RWPE1 (cell line): ENCODE measurements at regions not wholly inside any gene's neighbourhood (a gene's known extent, or its start where the extent isn't known, plus 50 kb on each side); places are given as distances from the start of the nearest gene placed in this dataset.

Experiments used
- CTCF ChIA-PET: fragments of 350-600 bp; sonication (Branson Sonifier 250); formaldehyde crosslinking; extraction: SDS; loops from one replicate; lab custom pipeline; 2021; lab: Yijun Ruan, JAX
- POLR2A ChIA-PET: fragments of 400-600 bp; formaldehyde crosslinking; extraction: SDS; loops from one replicate; lab custom pipeline; 2020; ENCODE audit warnings: antibody characterized with exemption; ENCODE audit not compliant: low non-redundant PET; lab: Yijun Ruan, JAX
- DNase-seq: peaks from one replicate; pipeline ENCODE4 v3.0.0; 2012; ENCODE audit warnings: low spot score
- H3K27ac ChIP-seq: fragments of 450-650 bp; 2 replicates; pipeline ENCODE4 v1.5.1; 2017
- TF ChIP-seq, protein P1 (sequence below): fragments of 450-650 bp; conservative IDR thresholded peaks from 2 replicates; pipeline ENCODE4 v1.5.1; 2017; ENCODE audit warnings: low read depth, mild to moderate bottlenecking

GRCh38 chr15:91525751-91526150, 327.8 kb upstream of the SLCO3A1 start:
- ChIA-PET CTCF (interaction anchor here (0.5 kb wide), 1 partner anchor 43 kb away, joined by 3 read pairs; no protein-coding TSS in a partner anchor), POLR2A (no interaction called here)
- no peak for DNase-seq
- no peak overlapping the region for H3K27ac ChIP-seq
- TF ChIP-seq, protein P1, sequence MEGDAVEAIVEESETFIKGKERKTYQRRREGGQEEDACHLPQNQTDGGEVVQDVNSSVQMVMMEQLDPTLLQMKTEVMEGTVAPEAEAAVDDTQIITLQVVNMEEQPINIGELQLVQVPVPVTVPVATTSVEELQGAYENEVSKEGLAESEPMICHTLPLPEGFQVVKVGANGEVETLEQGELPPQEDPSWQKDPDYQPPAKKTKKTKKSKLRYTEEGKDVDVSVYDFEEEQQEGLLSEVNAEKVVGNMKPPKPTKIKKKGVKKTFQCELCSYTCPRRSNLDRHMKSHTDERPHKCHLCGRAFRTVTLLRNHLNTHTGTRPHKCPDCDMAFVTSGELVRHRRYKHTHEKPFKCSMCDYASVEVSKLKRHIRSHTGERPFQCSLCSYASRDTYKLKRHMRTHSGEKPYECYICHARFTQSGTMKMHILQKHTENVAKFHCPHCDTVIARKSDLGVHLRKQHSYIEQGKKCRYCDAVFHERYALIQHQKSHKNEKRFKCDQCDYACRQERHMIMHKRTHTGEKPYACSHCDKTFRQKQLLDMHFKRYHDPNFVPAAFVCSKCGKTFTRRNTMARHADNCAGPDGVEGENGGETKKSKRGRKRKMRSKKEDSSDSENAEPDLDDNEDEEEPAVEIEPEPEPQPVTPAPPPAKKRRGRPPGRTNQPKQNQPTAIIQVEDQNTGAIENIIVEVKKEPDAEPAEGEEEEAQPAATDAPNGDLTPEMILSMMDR = no peak

GRCh38 chr15:91526424-91526823, 327.1 kb upstream of the SLCO3A1 start:
- H3K27ac ChIP-seq = no peak overlapping the region
- POLR2A ChIA-PET = no interaction called here
- no peak for DNase-seq
- TF ChIP-seq, protein P1 = no peak
- CTCF ChIA-PET = interaction anchor here (0.5 to 0.8 kb wide), 2 partner anchors 11 to 42 kb away, joined by 3 to 4 read pairs; no protein-coding TSS in a partner anchor

- TF ChIP-seq, protein P1 = no peak
- no peak for DNase-seq
- H3K27ac ChIP-seq = no peak overlapping the region
- CTCF ChIA-PET = interaction anchor here (0.6 kb wide), 1 partner anchor 689 kb away, joined by 3 read pairs; no protein-coding TSS in a partner anchor
- POLR2A ChIA-PET = no interaction called here
Measured at GRCh38 chr15:91528801-91529200, 324.7 kb upstream of the SLCO3A1 start.

DNA sequence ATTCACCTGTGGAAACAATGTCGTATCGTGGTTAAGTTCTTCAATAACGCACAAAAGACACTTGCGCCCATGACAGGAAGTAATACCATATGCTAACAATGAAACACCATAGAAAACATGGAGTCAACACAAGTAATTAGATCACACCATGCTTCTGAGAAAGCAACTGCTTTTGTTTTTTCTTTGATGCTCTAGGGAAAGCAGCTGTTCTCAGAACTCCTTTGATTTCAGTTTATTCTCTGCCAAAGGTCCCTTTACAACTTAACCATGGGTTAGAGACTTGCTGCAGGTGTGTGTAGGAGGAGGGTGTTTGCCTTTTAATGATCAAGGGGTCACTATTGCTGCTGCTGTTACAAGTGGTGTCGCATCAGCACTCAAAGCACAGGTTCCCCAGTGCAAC, 324.0 kb upstream of the SLCO3A1 start:
- H3K27ac ChIP-seq = no peak overlapping the region

DNA sequence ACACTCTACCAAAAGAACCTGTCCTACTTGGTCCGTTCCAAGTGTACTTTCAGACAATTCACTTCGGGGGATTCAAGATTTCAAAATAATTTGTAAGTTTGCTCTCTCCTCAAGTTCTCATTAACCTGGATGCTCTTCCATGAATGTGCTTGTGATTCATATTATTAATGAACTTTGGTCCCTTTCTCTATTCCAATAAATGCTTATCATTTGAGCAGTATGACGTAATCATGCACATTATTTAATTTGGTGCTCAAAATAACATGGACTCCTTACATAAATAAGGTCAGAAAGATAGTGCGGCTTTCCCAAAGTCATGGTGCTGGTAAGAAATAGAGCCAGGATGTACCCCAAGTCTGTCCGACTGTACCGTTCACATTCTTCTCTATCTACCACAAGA, 323.2 kb upstream of the SLCO3A1 start:
- TF ChIP-seq, protein P1 = no peak
- CTCF ChIA-PET = no interaction called here
- no peak overlapping the region for H3K27ac ChIP-seq
- DNase-seq = no peak
- POLR2A ChIA-PET = no interaction called here

More for the DNA sequence above, 324.0 kb upstream of the SLCO3A1 start:
- no peak for DNase-seq
- CTCF ChIA-PET = no interaction called here
- POLR2A ChIA-PET = no interaction called here
- TF ChIP-seq, protein P1 = no peak

DNA sequence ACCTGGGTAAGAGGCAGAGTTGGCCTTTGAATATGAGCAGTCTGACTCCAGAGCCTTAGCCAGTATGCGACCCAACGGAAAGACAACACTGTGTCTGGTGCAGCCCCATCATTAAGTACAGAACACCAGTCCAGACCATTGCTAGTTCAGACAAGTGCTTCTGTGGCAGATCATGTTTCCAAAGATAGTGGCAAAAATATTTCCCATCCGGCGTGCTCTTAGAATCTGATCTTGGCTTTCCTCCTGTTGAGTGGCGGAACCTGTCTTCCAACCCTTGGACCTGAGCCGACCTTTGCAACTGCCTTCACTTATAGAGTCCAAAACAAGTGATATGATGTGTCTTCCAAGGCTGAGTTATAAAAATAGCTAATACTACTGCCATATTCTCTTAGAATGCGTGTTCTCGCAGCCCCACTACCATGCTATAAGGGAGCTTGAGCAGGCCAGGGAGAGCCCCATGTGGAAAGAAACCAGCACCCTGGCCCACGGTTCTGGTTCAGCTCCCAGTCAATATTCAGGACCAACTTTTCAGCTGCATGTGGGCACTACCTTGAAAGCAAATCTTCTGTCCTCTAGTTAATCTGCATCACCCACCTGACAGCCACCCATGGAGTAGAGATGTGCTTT, 322.4 kb upstream of the SLCO3A1 start:
- POLR2A ChIA-PET = no interaction called here
- DNase-seq = no peak
- CTCF ChIA-PET = interaction anchor here (1.2 kb wide), 1 partner anchor 232 kb away, joined by 4 read pairs; no protein-coding TSS in a partner anchor
- no peak overlapping the region for H3K27ac ChIP-seq
- TF ChIP-seq, protein P1 = no peak
